ENCODE measurements at regions not wholly inside any gene's neighbourhood (a gene's known extent, or its start where the extent isn't known, plus 50 kb on each side); places are given as distances from the start of the nearest gene placed in this dataset.

GRCh38 chr3:20451170-20451569 is 265.2 kb upstream of the SGO1 start:
- dilution Hi-C loops (cut with HindIII; ENCODE audit: low sequenced_read_pairs, unreplicated experiment): no loop called here
- Histone ChIP-seq H2BK120ac (ENCODE audit: low read depth, low read length) (no peak overlapping the region), H3K56ac (ENCODE audit: extremely low read depth, insufficient read depth, low read length) (no peak overlapping the region), H3K18ac (ENCODE audit: low read depth, low read length) (no peak overlapping the region), H4K8ac (ENCODE audit: low read depth in 2 of 2, low read length in 2 of 2) (no peak overlapping the region), H2BK5ac (ENCODE audit: low read depth, low read length, poor library complexity, severe bottlenecking) (no peak overlapping the region), H3K27me3 (ENCODE audit: control insufficient read depth, insufficient read depth, low read length) (no peaks in the 10 kb centered on the region), H2BK15ac (ENCODE audit: low read depth, low read length) (no peak overlapping the region), H2BK20ac (ENCODE audit: low read depth, low read length) (no peak overlapping the region), H3K14ac (replicated peaks; ENCODE audit: low read depth, low read length) (no peak overlapping the region), H3K9me3 (ENCODE audit: control insufficient read depth, insufficient read depth, low read length) (peaks cover 5% of the 10 kb centered on the region; the same call in 1 of the 2 replicates), H3K9ac (ENCODE audit: low read depth, low read length) (no peak overlapping the region), H2AK9ac (replicated peaks; ENCODE audit: low read depth, low read length, poor library complexity) (no peak overlapping the region), H2AK5ac (ENCODE audit: low read depth, low read length) (no peak overlapping the region), H3K36me3 (ENCODE audit: control insufficient read depth, insufficient read depth, low read length) (no peaks in the 10 kb centered on the region), H3K79me1 (ENCODE audit: low read depth in 1 of 2, low read length in 2 of 2) (no peaks in the 10 kb centered on the region), H3K9me1 (ENCODE audit: insufficient read depth, low read length) (no peaks in the 10 kb centered on the region), H3K23ac (ENCODE audit: low read depth, low read length) (no peak overlapping the region), H3K4me1 (ENCODE audit: control insufficient read depth, insufficient read depth, low read length) (no peaks in the 10 kb centered on the region), H4K20me1 (ENCODE audit: insufficient read depth, low read length) (no peaks in the 10 kb centered on the region), H3K4me3 (ENCODE audit: insufficient read depth, low read depth, low read length) (no peak overlapping the region), H3K4me2 (ENCODE audit: low read depth, low read length) (no peak overlapping the region), H4K5ac (ENCODE audit: low read depth, low read length) (no peak overlapping the region), H4K91ac (ENCODE audit: insufficient read depth, low read depth, low read length) (no peak overlapping the region), H3K4ac (ENCODE audit: low read depth, low read length) (no peak overlapping the region), H2AFZ (replicated peaks; ENCODE audit: low read length, poor library complexity) (no peak overlapping the region), H3K27ac (ENCODE audit: insufficient read depth, low read length) (no peak overlapping the region)
- ChIA-PET POLR2A (ENCODE audit: unreplicated experiment) (no interaction called here), CTCF (no interaction called here)
- TF ChIP-seq ELK1 (IDR thresholded peaks at IDR 0.05; ENCODE audit: borderline replicate concordance, low read depth, low read length): no peak
- TF ChIP-seq RAD21 (IDR thresholded peaks at IDR 0.05; ENCODE audit: low read length): no peak
- no peak for TF ChIP-seq MXI1 (IDR thresholded peaks at IDR 0.05; ENCODE audit: borderline replicate concordance, low read depth, low read length)
- TF ChIP-seq NFE2L2 (IDR thresholded peaks at IDR 0.05; ENCODE audit: low read depth, low read length): no peak
- intact Hi-C loops (cut with micrococcal nuclease): no loop called here
- no TSS peak for BruUV-seq (replicated peaks)
- in situ Hi-C loops (cut with MboI; ENCODE audit: low sequenced_read_pairs): no loop called here
- no peak for DNase-seq
- ATAC-seq (ENCODE audit: low read depth): no peak
- WGBS, 2 experiments (ENCODE audit: extremely low coverage in 2 of 2, insufficient read length in 1 of 2): no CpG with 5 or more reads among the region's 1 CpG
